ENCODE measurements at regions not wholly inside any gene's neighbourhood (a gene's known extent, or its start where the extent isn't known, plus 50 kb on each side); places are given as distances from the start of the nearest gene placed in this dataset.

DNA sequence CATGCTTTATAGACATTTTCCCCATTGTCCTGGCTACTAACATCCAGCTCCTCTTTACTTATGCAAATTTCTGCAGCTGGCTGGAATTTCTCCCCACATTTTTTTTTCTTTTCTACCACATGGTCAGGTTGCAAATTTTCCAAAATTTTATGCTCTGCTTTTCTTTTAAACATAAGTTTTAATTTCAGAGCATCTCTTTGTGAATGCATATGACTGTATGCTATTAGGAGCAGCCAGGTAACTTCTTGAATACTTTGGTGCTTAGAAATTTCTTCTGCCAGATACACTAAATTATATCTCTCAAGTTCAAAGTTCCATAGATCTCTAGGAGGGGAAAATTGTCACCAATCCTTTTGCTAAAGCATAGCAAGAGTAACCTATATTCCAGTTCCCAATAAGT lies 365.9 kb downstream of the LRFN5 start:
- no peaks in the 10 kb centered on the region for H3K4me1 ChIP-seq (ENCODE audit: control insufficient read depth in 2 of 2, insufficient read depth in 2 of 2, low read length in 2 of 2)
- no peak overlapping the region for H3K4me3 Mint-ChIP-seq
- TF ChIP-seq EZH2 (IDR thresholded peaks at IDR 0.05; ENCODE audit: borderline replicate concordance, insufficient read depth, low read depth, low read length, poor library complexity, severe bottlenecking): no peak
- TF ChIP-seq, protein P1, sequence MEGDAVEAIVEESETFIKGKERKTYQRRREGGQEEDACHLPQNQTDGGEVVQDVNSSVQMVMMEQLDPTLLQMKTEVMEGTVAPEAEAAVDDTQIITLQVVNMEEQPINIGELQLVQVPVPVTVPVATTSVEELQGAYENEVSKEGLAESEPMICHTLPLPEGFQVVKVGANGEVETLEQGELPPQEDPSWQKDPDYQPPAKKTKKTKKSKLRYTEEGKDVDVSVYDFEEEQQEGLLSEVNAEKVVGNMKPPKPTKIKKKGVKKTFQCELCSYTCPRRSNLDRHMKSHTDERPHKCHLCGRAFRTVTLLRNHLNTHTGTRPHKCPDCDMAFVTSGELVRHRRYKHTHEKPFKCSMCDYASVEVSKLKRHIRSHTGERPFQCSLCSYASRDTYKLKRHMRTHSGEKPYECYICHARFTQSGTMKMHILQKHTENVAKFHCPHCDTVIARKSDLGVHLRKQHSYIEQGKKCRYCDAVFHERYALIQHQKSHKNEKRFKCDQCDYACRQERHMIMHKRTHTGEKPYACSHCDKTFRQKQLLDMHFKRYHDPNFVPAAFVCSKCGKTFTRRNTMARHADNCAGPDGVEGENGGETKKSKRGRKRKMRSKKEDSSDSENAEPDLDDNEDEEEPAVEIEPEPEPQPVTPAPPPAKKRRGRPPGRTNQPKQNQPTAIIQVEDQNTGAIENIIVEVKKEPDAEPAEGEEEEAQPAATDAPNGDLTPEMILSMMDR (IDR thresholded peaks at IDR 0.05): no peak

DNA sequence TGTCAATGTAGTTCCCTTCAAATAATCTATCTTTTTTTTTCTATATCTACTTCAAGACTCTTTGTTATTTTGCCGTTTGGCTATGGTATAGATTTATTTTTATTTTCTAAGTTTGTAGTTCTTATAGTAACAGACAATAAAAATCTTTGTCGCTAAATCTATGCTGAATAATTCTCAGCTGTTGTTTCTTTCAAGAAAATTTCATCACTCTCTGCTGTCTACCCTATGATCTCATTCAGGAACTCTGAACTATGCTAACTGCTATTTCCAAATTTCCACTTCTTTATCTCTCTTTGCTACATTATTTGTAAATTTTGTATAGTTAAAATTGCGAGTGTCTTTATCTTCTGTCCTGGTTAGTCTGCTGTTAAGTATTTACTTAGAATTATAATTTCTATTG lies 353.6 kb downstream of the LRFN5 start:
- H3K9me3 ChIP-seq (ENCODE audit: control extremely low read depth in 1 of 3, control insufficient read depth in 2 of 3, insufficient read depth in 1 of 3, low read length in 2 of 3): no peaks in the 10 kb centered on the region
- DNase-seq (no peak), ATAC-seq (ENCODE audit: low read depth) (no peak)
- H3K4me1 ChIP-seq (ENCODE audit: control insufficient read depth in 2 of 2, insufficient read depth in 2 of 2, low read length in 2 of 2): no peaks in the 10 kb centered on the region
- intact Hi-C loops (cut with micrococcal nuclease): no loop called here
- H2AFZ ChIP-seq (ENCODE audit: insufficient read depth, low read depth, low read length, poor library complexity, severe bottlenecking): no peak overlapping the region
- H3K4me3 Mint-ChIP-seq: no peak overlapping the region
- TF ChIP-seq EZH2 (IDR thresholded peaks at IDR 0.05; ENCODE audit: borderline replicate concordance, insufficient read depth, low read depth, low read length, poor library complexity, severe bottlenecking): no peak
- ChIA-PET POLR2A (no interaction called here), CTCF (no interaction called here)
- no peaks in the 10 kb centered on the region for H3K4me1 Mint-ChIP-seq
- no peak overlapping the region for H3K27ac Mint-ChIP-seq
- H3K27ac ChIP-seq (ENCODE audit: low read length in 2 of 2): no peak overlapping the region
- no peak overlapping the region for H3K4me3 ChIP-seq (ENCODE audit: control extremely low read depth in 1 of 5, extremely low read depth in 1 of 5, insufficient read depth in 1 of 5, low read depth in 2 of 5, low read length in 4 of 5)
- H3K9me3 Mint-ChIP-seq (ENCODE audit: insufficient read depth): peaks cover 2% of the 10 kb centered on the region
- H3K79me2 ChIP-seq (ENCODE audit: control insufficient read depth, insufficient read depth, low read length): no peaks in the 10 kb centered on the region
- no peak overlapping the region for H3K9ac ChIP-seq (ENCODE audit: low read length)
- no peaks in the 10 kb centered on the region for H4K20me1 ChIP-seq (ENCODE audit: control insufficient read depth, insufficient read depth, low read length, poor library complexity, severe bottlenecking)
- H3K27me3 Mint-ChIP-seq: no peaks in the 10 kb centered on the region
- H3K27me3 ChIP-seq (replicated peaks in 1 of 4; ENCODE audit: control extremely low read depth in 1 of 4, control insufficient read depth in 3 of 4, insufficient read depth in 4 of 4, low read length in 3 of 4): no peaks in the 10 kb centered on the region
- H3K36me3 ChIP-seq (replicated peaks in 1 of 2; ENCODE audit: control extremely low read depth in 1 of 2, control insufficient read depth in 1 of 2, extremely low read depth in 1 of 2, insufficient read depth in 2 of 2, low read length in 1 of 2): no peaks in the 10 kb centered on the region
- WGBS (ENCODE audit: insufficient coverage): no CpG with 5 or more reads among the region's 3 CpGs
- H3K4me2 ChIP-seq (replicated peaks; ENCODE audit: low read depth, low read length, poor library complexity, severe bottlenecking): no peak overlapping the region

More for the DNA sequence above, 365.9 kb downstream of the LRFN5 start:
- Histone ChIP-seq H3K4me2 (replicated peaks; ENCODE audit: low read depth, low read length, poor library complexity, severe bottlenecking) (no peak overlapping the region), H4K20me1 (ENCODE audit: control insufficient read depth, insufficient read depth, low read length, poor library complexity, severe bottlenecking) (no peaks in the 10 kb centered on the region), H3K27ac (ENCODE audit: low read length in 2 of 2) (no peak overlapping the region), H2AFZ (ENCODE audit: insufficient read depth, low read depth, low read length, poor library complexity, severe bottlenecking) (no peak overlapping the region), H3K79me2 (ENCODE audit: control insufficient read depth, insufficient read depth, low read length) (no peaks in the 10 kb centered on the region), H3K36me3 (replicated peaks in 1 of 2; ENCODE audit: control extremely low read depth in 1 of 2, control insufficient read depth in 1 of 2, extremely low read depth in 1 of 2, insufficient read depth in 2 of 2, low read length in 1 of 2) (no peaks in the 10 kb centered on the region), H3K4me3 (ENCODE audit: control extremely low read depth in 1 of 5, extremely low read depth in 1 of 5, insufficient read depth in 1 of 5, low read depth in 2 of 5, low read length in 4 of 5) (no peak overlapping the region), H3K9ac (ENCODE audit: low read length) (no peak overlapping the region), H3K9me3 (ENCODE audit: control extremely low read depth in 1 of 3, control insufficient read depth in 2 of 3, insufficient read depth in 1 of 3, low read length in 2 of 3) (peaks cover 0 to 17% (median 14%) of the 10 kb centered on the region in 3 donors), H3K27me3 (replicated peaks in 1 of 4; ENCODE audit: control extremely low read depth in 1 of 4, control insufficient read depth in 3 of 4, insufficient read depth in 4 of 4, low read length in 3 of 4) (no peaks in the 10 kb centered on the region)
- ChIA-PET POLR2A (no interaction called here), CTCF (no interaction called here)
- Mint-ChIP-seq H3K9me3 (ENCODE audit: insufficient read depth) (peaks cover 10% of the 10 kb centered on the region), H3K27me3 (no peaks in the 10 kb centered on the region), H3K27ac (no peak overlapping the region), H3K4me1 (no peaks in the 10 kb centered on the region)
- no peak for DNase-seq
- intact Hi-C loops (cut with micrococcal nuclease): no loop called here
- no peak for ATAC-seq (ENCODE audit: low read depth)

Measured in B cell (primary cell).